Effector CD8-positive, alpha-beta T cell (primary cell): ENCODE measurements at regions not wholly inside any gene's neighbourhood (a gene's known extent, or its start where the extent isn't known, plus 50 kb on each side); places are given as distances from the start of the nearest gene placed in this dataset.
"Not testable (repeated sequence)": the region's sequence is repeated elsewhere in the genome, so short reads cannot be mapped to it uniquely, and the experiment has no call there.

Experiments used
- DNase-seq: peaks from one replicate; lab custom pipeline; 2025; lab: John Stamatoyannopoulos, UW

DNA sequence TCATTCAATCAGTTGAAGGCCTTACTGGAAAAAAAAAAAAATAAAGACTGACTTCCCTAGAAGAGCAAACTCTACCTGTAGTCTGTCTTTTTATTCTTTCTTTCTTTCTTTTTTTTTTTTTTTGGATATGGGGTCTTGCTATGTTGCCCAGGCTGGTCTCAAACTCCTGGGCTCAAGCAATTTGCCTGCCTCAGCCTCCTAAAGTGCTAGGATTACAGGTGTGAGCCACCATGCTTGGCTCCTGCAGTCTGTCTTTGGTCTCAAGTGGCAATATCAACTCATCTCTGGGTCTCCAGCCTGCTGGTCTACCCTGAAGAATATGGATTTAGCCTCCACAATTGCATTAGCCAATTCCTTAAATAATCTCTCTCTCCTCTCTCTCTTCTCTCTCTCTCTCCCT is 167.7 kb upstream of the P2RY1 start:
- DNase-seq = no peak

GRCh38 chr3:152669560-152669959 is 165.4 kb upstream of the P2RY1 start:
- DNase-seq = no peak

- no peak for DNase-seq
Measured at GRCh38 chr3:152671446-152672319, 163.2 kb upstream of the P2RY1 start.

GRCh38 chr3:152672320-152672649 is 162.6 kb upstream of the P2RY1 start:
- no peak for DNase-seq

GRCh38 chr3:152676810-152677379 is 158.0 kb upstream of the P2RY1 start:
- no peak for DNase-seq

DNA sequence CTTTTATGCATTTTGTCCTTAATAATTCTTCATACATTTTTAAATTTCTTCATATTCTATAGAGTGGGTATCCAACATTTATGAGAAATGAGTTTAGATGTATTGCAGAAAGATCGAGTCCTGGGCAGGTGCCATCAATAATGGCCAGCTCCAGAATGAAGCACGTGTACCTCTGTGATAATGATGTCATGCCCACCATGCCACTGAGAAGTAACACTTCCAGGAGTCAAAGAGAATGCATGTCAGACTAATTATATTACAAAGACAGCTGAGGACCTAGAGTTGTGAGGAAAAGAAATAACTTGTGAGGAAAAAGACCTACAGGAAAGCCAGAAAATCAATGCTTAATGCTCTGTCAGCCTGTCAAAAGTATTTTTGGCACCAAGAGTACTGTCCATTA is 157.4 kb upstream of the P2RY1 start:
- DNase-seq = no peak

DNA sequence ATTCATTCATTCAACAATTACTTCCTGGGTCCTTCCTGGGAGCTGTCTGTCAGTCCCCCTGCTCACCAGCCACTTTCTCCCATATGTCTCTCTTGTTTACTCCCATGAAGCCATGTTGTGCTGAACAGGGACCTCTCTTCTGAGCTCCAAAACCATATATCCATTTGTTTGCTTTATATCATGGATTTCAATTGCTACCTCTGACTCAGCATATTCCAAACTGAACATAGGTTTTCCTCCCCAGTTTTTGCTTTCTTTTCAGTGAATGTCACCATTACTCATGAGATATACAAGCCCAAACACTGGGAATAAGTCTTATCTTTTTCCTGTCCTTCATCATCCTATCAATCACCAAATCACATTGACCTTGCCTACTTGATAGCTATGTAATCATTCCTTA is 152.5 kb upstream of the P2RY1 start:
- DNase-seq = no peak

DNA sequence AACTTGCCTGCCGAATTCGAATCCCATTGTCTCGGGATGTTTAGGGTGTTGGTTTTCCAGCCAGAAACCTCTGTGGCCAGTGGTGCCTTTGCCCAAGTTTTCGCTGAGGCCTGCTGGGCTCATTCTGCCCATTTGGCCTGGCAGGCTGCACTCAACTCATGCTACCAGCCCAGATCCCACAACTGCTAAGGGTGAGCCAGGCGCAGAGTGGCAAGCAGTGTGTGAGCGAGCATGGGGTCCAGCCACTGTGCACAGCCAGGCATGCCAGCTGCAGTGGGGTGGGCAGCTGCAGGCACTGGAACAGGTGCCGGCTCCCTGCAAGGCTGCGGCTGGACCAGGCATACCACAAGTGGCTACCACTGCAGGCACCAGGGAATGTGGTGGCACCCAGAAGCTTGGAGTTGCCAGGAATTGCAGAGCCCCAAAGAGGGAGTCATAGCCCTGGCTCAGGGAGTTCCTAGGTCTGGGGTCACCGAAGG is 151.4 kb upstream of the P2RY1 start:
- no peak for DNase-seq

GRCh38 chr3:152684279-152684678 is 150.7 kb upstream of the P2RY1 start:
- no peak for DNase-seq

DNA sequence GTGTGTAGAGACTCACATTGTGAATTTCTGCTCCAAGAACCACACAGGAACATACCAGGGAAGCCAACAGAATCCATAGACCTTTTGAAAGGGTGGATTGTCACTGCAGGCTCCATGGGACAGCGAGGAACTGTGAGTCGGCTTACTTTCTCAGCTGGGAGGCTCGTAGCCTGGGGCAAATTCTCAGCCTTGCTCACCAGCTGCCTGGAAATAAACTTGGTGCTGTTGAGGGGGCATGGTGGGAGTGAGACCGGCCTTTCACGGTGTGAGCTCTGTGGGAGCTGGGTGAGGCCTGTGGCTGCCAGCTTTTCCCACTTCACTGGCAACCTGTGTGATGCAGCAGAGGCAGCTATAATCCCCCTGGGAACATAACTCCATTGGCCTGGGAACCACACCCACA is 146.6 kb upstream of the P2RY1 start:
- no peak for DNase-seq

GRCh38 chr3:152692326-152692725 is 142.6 kb upstream of the P2RY1 start:
- not testable (repeated sequence) for DNase-seq

DNA sequence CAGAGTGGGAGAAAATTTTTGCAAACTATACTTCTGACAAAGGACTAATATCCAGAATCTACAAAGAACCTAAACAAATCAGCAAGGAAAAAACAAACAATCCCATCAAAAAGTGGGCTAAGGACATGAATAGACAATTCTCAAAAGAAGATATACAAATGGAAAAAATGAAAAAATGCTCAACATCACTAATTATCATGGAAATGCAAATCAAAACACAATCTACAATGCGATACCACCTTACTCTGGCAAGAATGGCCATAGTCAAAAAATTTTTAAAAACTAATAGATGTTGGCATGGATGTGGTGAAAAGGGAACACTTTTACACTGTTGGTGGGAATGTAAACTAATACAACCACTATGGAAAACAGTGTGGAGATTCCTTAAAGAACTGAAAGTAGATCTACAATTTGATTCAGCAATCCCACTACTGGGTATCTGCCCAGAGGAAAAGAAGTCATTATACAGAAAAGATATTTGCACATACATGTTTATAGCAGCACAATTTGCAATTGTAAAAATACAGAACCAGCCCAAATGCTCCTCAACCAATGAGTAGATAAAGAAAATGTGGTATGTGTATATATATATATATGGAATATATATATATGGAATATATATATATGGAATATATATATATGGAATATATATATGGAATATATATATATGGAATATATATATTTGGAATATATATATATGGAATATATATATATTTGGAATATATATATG is 141.2 kb upstream of the P2RY1 start:
- not testable (repeated sequence) for DNase-seq

- DNase-seq = no peak
Measured at GRCh38 chr3:152695840-152696239, 139.1 kb upstream of the P2RY1 start.

DNA sequence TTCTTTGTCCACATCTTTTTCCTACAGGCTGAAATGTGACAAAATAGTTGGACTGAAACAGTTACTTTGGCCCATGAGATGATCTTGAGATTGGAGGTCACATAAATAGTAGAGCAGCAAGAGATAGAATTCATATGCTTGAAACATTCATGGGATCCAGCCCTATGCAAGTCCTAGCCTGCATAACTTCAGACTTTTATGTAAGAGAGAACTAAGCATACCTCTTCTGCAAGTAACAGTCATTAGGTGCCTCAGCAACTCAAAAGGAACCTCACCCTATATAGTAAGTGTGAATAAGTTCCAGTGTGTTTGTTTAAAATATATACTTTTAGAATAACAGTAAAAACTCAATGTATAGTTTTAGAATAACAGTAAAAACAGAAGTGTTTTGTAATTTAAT is 138.0 kb upstream of the P2RY1 start:
- no peak for DNase-seq

DNA sequence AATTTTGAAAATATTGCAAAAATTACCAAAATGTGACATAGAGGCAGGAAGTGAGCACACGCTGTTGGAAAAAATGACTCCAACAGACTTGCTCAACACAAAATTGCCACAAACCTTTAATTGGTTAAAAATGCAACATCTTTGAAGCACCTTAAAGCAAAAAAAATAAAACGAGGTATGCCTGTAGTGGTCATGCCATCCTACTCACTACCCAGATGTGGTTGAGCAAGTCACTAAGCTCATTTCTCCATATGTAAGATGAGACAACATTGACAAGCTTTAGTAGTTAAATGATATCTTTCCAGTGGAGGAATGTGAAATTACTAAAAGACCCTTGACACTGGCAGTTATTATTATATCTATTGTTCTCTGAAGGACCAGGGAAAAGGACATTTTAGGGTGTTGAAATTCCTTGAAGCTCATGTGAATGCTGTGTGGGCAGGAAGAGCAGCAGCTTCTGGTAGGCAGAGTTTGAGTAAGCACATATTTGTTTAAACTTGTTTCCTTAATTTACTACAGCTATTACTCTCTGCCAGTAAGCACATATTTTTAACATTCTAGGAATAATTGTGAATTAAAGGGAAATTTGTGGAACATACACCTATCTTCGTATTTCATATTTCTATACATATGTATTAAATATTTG is 131.6 kb upstream of the P2RY1 start:
- no peak for DNase-seq

DNA sequence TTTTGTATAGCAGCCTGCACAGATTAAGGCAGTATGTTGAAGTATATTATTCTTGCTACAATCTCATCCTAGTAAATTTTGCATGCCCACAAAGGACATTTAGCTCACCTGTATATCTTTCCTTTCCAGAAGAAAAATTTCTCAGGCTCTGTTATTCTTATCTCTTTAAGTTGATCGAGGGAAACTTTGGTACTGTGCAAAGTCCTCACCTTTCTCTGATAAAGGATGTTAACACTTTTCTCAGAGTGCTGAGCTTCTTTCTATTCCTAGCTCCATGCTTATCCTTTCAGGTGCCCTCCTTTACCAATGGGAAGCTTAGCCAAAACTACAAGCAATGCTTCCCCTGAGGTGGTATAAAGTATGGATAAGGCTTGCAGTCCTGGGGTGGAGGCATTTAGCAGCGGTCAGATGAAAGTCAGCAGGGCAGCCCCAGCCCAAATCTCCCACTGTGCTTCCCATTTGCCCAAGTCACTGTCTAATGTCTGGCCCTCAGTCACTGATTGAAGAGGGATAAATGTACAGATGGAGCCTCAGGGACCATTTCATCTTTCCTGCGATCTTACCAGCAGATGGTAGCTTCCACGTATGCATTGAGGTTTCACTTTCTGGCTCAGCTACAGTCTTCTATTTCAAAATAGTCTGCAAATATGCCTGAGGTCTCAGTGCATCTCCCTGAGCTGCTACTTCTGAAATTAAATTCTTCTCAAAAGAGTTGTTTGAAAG is 127.8 kb upstream of the P2RY1 start:
- no peak for DNase-seq

GRCh38 chr3:152709659-152710058 is 125.3 kb upstream of the P2RY1 start:
- DNase-seq = no peak

DNA sequence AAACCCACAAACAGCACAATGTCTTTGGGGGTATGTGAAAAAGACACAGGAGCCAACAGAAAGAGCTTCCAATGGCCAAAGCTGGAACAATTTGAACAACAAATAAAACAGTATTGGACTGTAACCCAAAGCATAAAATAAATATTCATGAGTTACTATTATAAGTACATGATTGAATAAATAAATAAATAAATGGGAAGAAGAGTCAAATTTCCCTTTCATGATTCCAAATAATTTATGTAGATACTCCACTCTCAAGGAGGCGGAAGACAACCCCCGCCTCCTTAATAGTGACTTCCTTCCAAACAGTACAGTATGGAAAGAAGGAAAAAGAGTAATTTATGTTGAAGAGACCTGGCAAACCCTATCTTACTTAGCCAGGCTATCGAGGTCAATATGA is 124.4 kb upstream of the P2RY1 start:
- DNase-seq = no peak

DNA sequence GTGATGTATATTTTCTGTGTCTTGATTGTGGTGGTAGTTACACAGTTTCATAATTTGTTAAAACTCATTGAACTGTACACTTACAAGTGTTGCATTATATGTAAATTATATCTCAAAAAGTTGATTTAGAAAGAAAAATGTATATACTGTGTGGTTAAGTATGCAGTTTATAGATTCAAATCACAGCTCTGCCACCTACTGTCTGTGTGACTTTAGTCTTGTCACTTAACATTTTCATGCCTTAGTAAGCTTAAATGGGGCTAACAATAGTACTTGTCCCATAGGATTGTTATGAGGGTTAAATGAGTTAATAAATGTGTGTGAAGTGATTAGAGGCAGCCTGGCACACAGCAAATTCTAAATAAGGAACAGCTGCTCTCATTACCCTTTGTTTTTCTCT is 120.9 kb upstream of the P2RY1 start:
- DNase-seq = no peak

DNA sequence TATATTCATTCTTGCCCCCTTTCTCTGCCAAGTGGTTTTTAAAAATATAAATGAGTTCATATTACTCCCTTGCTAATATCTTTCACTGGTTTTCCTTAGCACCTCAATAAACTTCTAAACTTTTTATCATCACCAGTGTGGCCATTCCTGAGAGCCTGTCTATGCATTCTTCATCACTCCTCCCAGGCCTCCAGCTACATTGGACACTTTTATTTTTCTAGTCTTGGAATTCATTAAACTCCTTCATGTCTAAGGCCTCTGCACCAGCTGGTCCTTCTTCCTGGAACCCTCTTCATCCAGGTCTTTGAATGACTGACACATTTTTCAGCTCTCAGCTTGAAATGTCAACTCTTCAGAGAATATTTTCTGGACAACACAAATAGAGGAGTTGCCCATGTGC is 120.4 kb upstream of the P2RY1 start:
- DNase-seq = no peak

- DNase-seq = no peak
Measured at GRCh38 chr3:152717252-152717651, 117.7 kb upstream of the P2RY1 start.

GRCh38 chr3:152718810-152719209 is 116.1 kb upstream of the P2RY1 start:
- no peak for DNase-seq
